ENCODE measurements at regions not wholly inside any gene's neighbourhood (a gene's known extent, or its start where the extent isn't known, plus 50 kb on each side); places are given as distances from the start of the nearest gene placed in this dataset.

DNA sequence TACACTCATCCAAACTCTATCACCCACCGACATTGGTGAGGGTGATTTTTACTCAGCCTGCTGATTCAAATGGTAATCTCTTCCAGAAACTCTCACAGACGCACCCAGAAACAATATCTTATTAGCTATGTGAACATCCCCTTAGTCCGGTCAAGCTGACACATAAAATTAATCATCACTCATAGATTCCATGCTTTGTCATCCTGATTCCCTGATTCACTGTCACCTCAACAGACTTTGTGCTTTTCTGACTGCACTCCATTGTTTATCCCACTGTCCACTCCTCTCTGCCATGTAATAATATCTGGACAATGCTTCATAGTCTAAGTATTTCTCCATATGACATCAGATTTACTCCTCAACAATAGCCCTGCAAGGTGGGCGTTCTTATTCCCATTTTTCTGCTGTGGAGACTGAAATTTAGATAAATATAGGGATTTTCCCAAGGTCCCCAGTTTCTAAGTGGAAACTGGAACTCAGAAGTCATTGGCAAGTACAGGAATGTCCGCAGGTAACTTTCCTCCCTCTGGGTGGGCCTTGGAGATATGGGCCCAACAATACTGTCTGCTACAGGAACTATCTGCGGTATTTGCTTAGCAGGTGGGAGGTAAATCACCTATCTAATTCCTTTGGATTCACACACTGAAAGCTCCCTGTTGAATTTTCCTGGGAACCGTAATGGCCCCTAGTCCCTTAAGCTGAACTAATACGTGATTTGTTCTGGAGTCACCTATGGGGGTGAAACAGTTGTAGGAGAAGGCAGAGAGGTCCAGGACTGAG lies 228.6 kb upstream of the BCOR start:
- TF ChIP-seq NFIC (IDR thresholded peaks at IDR 0.05; ENCODE audit: low read depth, low read length) (no peak), POLR2A (IDR thresholded peaks at IDR 0.05; ENCODE audit: low read depth, low read length) (no peak), EP300 (IDR thresholded peaks at IDR 0.05; ENCODE audit: borderline replicate concordance in 1 of 2, control insufficient read depth in 1 of 2, low read depth in 2 of 2, low read length in 2 of 2) (no peak), ZZZ3 (IDR thresholded peaks at IDR 0.05; ENCODE audit: control insufficient read depth, insufficient read length, low read depth) (no peak), CTCF (IDR thresholded peaks at IDR 0.05 in 2 of 3, conservative IDR thresholded peaks at IDR 0.05 in 1 of 3; ENCODE audit: control insufficient read depth in 2 of 3, extremely low read depth in 1 of 3, insufficient read depth in 1 of 3, low read depth in 3 of 3, low read length in 3 of 3) (no peak), EZH2 (IDR thresholded peaks at IDR 0.05; ENCODE audit: borderline replicate concordance, control insufficient read depth, low read depth, low read length) (no peak), IRF4 (IDR thresholded peaks at IDR 0.05; ENCODE audit: low read depth, low read length) (no peak), KDM1A (IDR thresholded peaks at IDR 0.05; ENCODE audit: borderline replicate concordance) (no peak)
- TF ChIP-seq, protein P1, sequence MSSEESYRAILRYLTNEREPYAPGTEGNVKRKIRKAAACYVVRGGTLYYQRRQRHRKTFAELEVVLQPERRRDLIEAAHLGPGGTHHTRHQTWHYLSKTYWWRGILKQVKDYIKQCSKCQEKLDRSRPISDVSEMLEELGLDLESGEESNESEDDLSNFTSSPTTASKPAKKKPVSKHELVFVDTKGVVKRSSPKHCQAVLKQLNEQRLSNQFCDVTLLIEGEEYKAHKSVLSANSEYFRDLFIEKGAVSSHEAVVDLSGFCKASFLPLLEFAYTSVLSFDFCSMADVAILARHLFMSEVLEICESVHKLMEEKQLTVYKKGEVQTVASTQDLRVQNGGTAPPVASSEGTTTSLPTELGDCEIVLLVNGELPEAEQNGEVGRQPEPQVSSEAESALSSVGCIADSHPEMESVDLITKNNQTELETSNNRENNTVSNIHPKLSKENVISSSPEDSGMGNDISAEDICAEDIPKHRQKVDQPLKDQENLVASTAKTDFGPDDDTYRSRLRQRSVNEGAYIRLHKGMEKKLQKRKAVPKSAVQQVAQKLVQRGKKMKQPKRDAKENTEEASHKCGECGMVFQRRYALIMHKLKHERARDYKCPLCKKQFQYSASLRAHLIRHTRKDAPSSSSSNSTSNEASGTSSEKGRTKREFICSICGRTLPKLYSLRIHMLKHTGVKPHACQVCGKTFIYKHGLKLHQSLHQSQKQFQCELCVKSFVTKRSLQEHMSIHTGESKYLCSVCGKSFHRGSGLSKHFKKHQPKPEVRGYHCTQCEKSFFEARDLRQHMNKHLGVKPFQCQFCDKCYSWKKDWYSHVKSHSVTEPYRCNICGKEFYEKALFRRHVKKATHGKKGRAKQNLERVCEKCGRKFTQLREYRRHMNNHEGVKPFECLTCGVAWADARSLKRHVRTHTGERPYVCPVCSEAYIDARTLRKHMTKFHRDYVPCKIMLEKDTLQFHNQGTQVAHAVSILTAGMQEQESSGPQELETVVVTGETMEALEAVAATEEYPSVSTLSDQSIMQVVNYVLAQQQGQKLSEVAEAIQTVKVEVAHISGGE (CRISPR knock-in tag; IDR thresholded peaks at IDR 0.05): no peak
- TF ChIP-seq, protein P2, sequence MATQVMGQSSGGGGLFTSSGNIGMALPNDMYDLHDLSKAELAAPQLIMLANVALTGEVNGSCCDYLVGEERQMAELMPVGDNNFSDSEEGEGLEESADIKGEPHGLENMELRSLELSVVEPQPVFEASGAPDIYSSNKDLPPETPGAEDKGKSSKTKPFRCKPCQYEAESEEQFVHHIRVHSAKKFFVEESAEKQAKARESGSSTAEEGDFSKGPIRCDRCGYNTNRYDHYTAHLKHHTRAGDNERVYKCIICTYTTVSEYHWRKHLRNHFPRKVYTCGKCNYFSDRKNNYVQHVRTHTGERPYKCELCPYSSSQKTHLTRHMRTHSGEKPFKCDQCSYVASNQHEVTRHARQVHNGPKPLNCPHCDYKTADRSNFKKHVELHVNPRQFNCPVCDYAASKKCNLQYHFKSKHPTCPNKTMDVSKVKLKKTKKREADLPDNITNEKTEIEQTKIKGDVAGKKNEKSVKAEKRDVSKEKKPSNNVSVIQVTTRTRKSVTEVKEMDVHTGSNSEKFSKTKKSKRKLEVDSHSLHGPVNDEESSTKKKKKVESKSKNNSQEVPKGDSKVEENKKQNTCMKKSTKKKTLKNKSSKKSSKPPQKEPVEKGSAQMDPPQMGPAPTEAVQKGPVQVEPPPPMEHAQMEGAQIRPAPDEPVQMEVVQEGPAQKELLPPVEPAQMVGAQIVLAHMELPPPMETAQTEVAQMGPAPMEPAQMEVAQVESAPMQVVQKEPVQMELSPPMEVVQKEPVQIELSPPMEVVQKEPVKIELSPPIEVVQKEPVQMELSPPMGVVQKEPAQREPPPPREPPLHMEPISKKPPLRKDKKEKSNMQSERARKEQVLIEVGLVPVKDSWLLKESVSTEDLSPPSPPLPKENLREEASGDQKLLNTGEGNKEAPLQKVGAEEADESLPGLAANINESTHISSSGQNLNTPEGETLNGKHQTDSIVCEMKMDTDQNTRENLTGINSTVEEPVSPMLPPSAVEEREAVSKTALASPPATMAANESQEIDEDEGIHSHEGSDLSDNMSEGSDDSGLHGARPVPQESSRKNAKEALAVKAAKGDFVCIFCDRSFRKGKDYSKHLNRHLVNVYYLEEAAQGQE (IDR thresholded peaks at IDR 0.05; ENCODE audit: low read depth, low read length): no peak
